NCI-H82 treated with DMSO at 0.1 percent for 48 hours (cell line): ENCODE measurements at regions not wholly inside any gene's neighbourhood (a gene's known extent, or its start where the extent isn't known, plus 50 kb on each side); places are given as distances from the start of the nearest gene placed in this dataset.

Source experiments
- DNase-seq: peaks from one replicate; lab custom pipeline; 2025; ENCODE audit not compliant: unreplicated experiment; lab: John Stamatoyannopoulos, UW

DNA sequence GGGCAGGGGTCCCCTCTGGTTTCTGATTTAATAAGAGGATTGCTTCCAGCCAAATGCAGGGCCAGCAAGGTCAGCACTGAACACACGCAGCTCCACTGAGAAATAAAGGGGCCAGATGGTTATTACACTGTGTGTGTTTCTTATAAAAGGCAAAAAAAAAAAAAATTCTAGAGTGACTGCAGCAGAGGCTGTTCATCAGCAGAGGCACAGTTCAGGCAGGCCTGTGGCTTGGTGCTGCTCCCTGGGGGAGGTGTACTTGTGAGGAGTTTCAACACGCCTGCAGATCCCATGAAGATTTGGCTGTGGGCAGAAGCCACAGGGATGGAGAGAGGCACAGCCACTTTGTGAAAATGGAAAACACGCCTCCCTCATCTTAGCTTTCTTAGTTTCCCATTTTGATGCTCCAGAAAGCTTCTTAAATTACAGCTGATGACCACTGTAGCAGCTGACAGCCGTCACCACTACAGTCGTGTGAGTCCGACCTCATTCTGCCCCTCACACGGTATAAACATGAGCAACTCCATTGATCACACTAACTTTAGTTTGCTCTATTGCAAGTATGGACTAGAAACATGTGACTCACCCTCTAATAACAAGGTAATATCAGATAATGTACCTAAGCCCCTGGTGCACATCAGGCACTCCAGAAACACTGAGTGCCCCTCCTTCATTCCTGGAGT, 726.5 kb upstream of the RAB6C start:
- DNase-seq = no peak

DNA sequence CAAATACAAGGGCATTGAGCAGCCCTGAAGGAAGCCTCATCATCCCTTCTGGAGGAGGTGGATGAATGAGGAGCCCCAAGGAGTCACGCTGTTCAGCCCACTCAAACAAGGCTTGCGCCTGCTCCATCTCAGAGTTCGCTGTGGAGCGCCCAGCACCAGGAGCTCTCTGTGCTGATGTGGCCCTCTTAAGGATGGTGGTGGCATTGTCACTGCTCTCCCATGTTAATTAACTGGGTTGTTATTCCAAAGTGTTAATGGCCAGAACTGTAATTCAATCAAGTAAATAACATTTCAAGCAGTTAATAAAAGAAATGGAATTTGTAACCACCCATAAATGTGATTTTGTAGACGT, 726.0 kb upstream of the RAB6C start:
- no peak for DNase-seq

DNA sequence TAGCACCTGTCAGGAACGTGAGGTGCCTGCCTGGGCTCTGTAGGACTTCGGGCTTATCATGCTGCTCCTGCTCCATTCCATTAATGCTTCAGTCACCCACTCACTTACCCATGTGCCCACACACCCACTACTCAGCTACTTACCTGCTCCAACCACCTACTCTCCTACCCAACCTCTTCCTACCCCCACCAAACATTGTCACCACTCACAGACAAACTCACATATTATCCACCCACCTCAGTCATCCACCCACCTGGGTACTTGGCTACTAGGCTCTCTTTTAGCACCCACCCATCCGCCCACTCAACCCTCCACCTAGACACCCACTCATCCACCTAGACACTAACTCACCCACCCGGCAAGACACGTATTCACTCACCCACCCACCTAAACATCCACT, 724.7 kb upstream of the RAB6C start:
- DNase-seq = no peak

DNA sequence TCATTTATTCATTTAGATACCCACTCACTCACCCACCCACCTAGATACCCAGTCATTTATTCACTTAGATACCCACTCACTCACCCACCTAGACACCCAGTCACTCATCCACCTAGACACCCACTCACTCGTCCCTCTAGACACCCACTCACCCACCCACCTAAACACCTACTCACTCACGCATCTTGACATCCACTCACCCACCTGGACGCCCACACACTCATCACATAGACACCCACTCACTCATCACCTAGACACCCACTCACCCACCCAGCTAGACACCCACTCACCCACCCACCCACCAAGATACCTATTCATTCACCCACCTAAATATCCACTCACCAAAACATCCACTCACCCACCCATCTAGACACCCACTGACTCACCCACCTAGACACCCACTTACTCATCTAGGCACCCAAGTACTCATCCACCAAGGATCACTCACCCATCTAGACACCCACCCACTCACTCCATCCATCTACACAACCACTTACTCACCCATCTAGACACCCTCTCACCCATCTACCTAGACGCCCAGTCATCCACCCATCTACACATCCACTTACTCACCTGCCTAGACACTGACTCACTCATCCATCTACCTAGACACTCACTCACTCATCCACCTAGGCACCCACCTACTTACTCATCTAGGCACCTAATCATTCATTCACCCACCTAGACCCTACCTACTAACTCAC, 723.7 kb upstream of the RAB6C start:
- DNase-seq = no peak

DNA sequence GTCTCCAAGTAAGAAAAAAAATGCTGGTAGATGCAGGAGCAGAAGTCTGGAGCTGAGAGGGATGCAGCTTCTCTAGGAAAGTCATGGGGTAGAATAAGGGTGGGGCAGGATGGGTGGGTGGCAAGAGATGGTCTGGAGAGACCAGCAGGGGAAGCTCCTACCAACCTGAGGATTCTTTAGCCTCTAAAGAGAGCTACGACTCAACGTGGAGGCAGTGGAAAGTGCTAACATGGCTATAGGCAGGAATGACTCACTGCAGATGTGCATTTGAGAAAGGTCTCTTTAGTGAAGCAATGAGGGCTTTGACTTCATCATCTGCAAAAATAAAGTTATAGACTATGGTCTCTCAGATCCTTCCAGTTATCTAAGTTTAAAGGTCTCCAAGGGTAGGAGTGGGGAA, 722.8 kb upstream of the RAB6C start:
- no peak for DNase-seq

DNA sequence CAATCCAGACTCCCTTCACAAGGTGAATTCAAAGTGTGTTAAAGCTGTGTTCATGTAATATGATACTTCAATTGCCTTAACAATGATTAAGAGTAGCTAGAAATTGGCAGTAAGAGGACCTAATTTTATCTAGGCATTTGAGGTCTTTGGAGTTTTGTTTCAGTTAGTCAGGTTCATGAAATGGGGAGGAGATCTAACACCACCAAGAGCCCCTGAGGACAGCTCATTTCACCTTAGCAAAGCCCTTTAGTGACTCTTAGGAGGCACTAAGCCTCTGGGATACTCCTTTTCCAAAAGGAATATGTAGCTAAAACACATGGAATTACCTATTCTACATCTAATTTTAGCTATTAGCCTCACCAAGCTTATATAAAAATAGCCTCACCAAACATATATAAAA, 716.5 kb upstream of the RAB6C start:
- no peak for DNase-seq

DNA sequence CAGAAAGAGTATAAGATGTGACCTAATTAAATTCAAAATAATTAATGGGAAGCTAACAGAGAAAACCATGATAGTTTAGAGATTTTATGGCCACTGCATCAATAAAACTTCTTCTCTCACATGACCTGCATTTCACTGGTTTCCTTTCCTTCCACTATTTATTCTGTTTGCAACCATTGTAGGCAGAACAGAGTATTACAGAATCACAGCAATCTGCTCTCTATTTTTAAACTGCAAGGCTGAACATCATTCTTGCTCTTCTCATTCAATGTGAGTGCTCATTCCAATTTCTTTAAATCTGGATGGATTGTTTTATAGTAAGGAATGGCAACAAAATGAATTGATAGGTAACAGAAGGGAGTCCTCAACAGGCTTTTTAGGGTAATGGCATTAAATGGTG, 715.5 kb upstream of the RAB6C start:
- no peak for DNase-seq

DNA sequence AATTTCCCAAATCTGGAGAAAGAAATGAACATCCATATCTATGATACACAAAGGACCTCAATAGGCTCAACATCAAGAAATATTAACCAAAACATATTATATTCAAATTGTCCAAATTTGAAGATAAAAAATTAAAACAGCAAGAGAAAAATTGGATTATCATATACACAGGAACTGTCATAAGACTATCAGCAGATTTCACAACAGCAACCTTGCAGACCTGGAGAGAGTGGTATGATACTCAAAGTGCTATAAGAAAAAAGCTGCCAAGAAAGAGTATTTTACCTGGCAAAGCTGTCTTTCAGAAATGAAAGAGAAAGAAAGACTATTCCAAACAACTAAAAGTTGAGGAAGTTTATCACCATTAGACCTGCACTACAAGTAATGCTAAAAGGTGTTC, 711.9 kb upstream of the RAB6C start:
- DNase-seq = no peak

DNA sequence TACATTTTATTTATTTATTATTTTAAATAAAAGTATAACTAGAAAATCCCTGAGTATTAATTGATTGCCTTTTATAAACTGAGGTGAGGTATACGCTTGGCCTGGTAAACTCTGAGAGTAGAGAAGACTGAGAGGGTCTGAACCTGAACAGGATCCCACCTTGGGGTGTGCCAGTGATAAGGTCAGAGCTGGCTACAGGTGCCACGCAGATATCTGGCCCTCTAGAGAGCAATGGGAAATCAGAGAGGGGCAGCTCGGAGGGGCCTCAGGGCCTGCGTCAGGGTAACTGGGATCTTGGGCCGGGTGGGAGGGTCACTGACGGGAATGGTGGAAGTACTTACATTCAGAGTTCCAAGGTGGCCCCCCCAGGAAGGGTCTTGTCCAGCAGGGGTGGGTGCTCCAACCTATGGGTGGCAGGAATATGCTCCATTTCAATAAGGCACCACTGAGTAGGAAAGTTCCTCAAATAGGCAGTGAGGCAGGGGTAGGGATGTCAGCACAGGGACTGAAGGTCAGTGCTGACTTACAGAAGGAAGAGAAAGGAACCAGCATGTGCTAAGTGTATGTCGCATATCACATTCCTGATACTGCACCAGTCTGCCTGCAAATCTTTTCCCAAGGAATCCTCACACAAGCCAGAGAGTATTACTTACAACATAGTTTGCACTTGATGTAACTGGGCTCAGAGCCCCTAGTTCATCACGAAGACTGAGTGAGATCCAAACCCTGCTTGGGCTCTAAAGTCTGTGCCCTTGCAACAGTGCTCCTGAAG, 706.0 kb upstream of the RAB6C start:
- no peak for DNase-seq

DNA sequence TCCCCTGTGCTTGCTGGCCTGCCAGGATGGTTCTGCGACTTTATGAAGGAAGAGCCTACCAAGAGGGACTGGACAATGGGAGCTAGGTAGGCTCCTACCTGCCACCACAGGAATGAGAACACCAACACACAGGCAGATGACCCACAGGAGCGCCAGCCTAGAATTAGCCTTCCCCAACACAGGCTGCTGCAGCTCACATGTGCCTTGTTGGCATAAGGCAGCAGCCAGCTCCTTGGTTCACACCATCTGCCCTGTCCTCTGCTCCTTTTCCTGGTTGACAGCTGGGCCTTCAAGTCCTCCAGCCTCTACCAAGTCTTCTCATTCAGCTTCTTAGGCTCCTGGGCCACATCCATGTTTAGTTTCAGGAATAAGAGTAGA, 705.4 kb upstream of the RAB6C start:
- no peak for DNase-seq

DNA sequence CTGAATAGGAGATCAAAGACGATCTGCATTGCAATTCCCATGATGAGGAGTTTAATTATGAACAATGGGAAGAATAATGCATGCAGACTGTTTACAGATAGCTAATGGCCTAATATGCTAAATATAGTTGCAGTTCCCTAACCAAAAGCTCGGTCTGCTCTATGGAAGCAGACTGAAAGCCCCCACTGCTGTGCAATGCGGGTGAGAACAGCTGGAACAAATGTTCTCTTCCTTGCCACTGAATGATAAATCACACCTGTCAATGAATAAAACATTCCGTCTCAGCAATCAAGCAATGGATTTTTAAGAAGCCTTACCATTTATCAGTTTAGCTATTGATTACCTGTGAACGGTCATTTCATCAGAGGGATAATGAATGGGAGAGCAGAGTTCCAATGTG, 704.5 kb upstream of the RAB6C start:
- DNase-seq = no peak

DNA sequence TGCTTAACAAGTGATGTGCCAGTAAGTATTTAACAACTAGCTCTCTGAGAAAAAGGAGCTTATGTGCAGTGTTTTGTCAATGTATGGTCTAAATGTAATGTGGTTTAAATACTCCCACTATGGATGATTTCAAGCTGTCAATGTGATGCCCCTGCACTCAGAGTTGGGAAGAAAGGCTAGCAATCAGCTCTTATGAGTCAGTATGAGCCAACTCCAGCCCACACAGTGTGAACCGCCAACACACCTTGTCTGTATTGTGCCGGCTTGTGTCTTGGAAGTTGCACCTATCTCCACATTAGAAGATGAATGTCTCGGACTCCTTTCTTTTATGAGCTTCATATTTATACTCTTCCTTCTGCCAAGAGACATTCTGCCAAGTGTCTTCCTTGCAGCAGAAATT, 703.8 kb upstream of the RAB6C start:
- no peak for DNase-seq

DNA sequence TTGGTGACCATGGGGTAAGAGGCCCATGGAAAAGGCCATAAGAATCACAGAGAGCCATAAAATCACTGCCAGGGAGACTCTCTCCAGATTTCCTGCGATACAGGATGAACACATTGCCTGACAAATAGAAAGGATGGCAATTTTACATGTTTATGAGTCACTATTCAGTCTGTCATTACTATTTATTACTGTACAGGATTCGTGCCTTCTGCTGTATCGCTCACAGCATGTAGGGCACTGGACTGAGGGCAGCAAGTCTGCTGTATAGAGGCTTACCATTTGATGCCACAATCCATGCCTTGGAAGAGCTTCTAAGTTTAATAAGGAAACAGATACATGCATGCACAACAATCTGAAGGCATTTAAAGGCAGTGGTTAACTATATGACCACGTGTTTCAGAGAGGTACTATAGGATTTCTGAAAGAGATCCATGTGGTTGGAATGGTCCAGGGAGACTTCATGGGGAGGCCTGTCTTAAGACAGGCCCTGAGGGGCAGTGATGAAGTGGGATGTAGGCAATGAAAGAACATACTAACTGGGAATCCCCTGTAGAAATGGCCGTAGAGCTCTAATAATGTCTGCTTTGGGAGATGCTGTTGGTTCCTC, 702.4 kb upstream of the RAB6C start:
- DNase-seq = no peak

DNA sequence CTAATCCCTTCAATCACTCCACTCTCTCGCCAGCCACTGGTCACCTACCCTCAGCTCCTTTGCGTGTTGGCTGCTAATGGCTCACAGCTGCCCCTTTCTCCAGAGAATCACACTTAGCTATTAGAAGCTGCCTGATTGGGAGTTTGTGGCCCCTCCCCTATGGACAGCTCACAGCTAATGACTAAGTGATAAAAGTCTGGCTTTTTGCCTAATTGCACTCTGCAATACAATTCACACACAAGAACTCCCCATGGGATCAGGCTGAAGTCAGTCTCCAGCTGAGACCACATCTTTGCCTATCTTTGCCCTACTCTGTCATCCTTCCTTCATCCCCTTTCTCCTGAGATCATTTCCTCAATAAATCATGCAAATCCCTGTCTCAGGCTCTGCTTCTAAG, 701.9 kb upstream of the RAB6C start:
- no peak for DNase-seq

DNA sequence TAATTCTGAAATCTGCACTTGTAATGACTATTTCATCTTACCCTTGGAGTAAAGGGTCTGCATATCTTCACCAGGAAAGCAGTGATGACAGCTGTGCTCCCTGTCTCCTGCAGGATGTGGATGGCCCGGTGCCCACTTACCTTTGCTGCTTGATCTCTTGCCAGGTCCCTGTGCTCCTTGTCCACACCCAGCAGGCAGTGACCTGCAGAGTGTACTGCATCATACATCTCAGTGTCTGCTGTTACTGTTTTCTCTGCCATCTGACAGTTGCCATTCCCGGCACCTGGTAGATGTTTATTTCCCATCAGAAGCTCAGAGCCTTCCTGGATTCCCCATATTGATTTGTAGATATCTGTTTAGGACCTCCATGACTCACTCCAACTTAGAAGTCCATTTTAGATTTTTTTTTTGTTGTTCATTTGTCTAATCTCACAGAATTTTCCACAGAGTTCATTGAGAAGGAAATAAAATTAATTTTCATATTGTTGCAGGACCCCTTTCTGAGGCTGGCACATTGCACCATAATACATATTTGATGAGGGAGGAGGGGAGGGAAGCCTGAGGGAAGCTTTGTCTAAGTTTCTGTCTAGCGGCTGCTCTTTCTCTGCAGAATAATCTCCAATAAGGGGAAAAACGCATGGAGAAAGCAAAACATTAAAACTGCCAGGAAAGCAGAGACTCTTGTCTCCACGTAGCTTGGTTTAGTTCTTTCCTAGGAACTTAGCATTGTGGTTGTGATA, 697.5 kb upstream of the RAB6C start:
- no peak for DNase-seq

DNA sequence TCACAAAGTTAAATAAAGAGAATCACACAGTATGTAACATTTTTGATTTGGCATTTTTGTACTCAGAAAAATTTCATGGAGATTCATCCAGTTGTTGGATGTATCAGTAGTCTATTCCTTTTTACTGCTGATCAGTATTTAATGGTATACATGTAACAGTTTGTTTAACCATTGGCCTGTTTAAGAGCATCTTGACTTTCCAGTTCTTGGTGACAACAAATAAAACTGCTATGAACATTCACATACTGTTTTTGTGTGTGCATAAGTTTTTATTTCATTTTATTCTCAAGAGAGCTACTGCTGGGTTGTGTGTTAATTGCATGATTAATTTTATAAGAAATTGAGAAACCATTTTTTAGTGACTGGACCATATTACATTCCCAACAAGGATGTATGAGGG, 694.5 kb upstream of the RAB6C start:
- no peak for DNase-seq

DNA sequence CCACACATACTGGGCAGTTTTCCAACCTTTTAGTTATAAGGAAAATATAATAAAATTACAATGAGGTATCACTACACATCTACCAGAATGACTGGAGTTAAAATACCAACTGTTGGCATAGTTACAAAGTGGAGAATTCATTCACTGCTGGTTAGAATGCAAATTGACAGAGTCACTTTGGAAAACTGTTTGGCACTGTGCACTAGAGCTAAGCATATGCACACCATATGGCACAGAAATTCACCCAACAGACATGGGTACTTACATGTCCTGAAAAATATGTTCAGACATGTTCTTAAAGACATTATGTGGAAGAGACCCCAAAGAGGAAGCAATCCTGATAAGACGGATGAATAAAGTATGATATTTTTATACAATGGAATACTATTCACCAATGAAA, 686.1 kb upstream of the RAB6C start:
- DNase-seq = no peak

DNA sequence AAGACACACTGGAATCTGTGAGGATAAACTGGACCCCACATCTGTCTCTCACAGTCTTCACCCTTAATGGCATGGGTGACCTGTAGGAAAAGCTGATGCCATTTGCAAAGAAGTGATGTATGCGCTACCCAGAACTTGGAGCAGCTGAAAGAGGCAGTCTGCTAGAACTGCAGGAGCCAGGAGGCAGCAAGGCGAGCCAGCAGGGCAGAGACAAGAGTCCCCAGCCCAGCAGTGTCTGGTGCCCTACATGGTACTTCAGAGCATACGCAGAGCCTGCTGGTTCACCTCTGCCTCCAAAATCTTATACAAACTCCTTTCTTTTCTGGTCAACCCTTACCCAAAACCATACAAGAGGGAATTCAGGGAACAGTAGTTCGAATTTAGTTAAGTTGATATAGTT, 683.1 kb upstream of the RAB6C start:
- no peak for DNase-seq

DNA sequence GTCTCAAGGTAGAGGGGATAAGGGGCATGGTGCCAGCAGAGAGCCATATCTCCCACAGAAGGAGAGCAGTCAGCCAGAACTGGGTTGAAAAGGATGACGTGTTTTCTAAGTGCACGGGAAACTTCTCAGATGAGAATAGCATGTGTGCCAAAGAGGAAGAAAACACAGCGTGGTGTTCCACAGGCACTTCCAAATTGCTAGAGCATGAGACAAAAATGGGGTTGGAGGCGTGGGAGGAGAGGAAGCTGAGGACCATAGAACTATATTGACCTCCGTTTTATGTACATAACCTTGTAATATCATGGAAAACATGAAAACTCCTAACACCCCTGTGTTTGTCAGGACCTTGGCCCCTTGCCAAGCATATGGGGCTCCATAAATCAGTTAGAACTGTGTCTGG, 682.7 kb upstream of the RAB6C start:
- no peak for DNase-seq

DNA sequence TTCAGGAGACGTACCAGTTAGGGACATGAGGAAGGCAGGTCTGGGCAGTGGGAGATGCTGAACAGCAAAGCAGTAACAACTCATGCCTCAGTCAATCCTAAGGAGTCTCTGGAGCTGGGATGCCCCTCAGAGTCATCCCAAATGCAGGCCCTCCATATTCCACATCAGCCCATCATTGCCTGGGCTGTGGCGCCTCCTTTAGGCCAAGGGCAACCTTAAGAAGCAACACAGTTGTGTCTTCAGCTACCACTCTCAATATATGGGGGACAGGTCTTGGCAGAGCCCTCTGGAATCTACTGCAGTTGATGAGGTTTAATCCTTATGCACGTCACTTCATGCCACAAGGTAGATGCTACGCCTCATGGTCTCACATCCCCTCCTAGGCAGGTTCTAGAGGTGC, 682.0 kb upstream of the RAB6C start:
- no peak for DNase-seq

DNA sequence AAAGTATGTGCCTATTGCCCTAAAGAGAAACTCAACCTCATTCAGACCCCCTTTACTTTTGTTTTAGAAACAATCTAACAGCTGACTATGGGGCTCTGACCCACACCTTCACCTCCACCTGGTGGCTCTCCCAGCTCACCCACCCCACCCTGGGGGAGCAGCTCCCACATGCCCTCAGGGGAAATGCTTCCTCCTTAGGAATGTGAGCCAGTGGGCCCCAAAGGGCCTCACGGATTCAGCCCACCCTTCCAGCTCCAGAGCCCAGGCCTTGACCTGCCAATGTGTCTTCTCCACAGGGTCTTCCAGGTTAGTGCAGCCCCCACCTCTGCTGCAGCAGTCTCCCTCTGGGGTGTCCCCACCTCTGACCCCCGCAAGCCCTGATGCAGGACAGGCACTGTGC, 680.1 kb upstream of the RAB6C start:
- no peak for DNase-seq
